NOMO-1 (cell line): ENCODE measurements at regions not wholly inside any gene's neighbourhood (a gene's known extent, or its start where the extent isn't known, plus 50 kb on each side); places are given as distances from the start of the nearest gene placed in this dataset.

ENCODE experiments used
- DNase-seq, 2 experiments: peaks; one replicate each; lab custom pipeline; 2025; ENCODE audit not compliant: unreplicated experiment in 2 of 2; lab: John Stamatoyannopoulos, UW

- DNase-seq, result peak in 1 of 2 experiments; percentile 2
Measured at GRCh38 chr12:107967170-107967569, 161.9 kb upstream of the WSCD2 start.

- DNase-seq, result no peak
Measured at GRCh38 chr12:107973950-107974349, 155.1 kb upstream of the WSCD2 start.

- no peak for DNase-seq
Measured at GRCh38 chr12:107976331-107976730, 152.8 kb upstream of the WSCD2 start.

GRCh38 chr12:107978201-107978600 lies 150.9 kb upstream of the WSCD2 start:
- DNase-seq, result no peak

- DNase-seq, result no peak
Measured at GRCh38 chr12:107978641-107979040, 150.4 kb upstream of the WSCD2 start.

GRCh38 chr12:107983756-107984472 lies 145.2 kb upstream of the WSCD2 start:
- no peak for DNase-seq

- no peak for DNase-seq
Measured at GRCh38 chr12:107984973-107985372, 144.1 kb upstream of the WSCD2 start.

- DNase-seq, result no peak
Measured at GRCh38 chr12:107986183-107986582, 142.9 kb upstream of the WSCD2 start.

- peak in 1 of 2 experiments; percentile 26 for DNase-seq
Measured at GRCh38 chr12:107990325-107990724, 138.8 kb upstream of the WSCD2 start.

GRCh38 chr12:107992029-107992428 lies 137.1 kb upstream of the WSCD2 start:
- no peak for DNase-seq

GRCh38 chr12:107992870-107993451 lies 136.1 kb upstream of the WSCD2 start:
- peak in 1 of 2 experiments; percentile 28 for DNase-seq

- DNase-seq, result no peak
Measured at GRCh38 chr12:107998863-107999262, 130.2 kb upstream of the WSCD2 start.

- no peak for DNase-seq
Measured at GRCh38 chr12:108000111-108000510, 129.0 kb upstream of the WSCD2 start.

- no peak for DNase-seq
Measured at GRCh38 chr12:108004319-108004718, 124.8 kb upstream of the WSCD2 start.

GRCh38 chr12:108008163-108008905 lies 120.8 kb upstream of the WSCD2 start:
- no peak for DNase-seq

GRCh38 chr12:108009442-108010070 lies 119.5 kb upstream of the WSCD2 start:
- no peak for DNase-seq

- DNase-seq, result no peak
Measured at GRCh38 chr12:108016022-108016564, 113.0 kb upstream of the WSCD2 start.

GRCh38 chr12:108017472-108018057 lies 111.5 kb upstream of the WSCD2 start:
- no peak for DNase-seq

GRCh38 chr12:108019862-108020261 lies 109.2 kb upstream of the WSCD2 start:
- DNase-seq, result no peak

GRCh38 chr12:108021141-108021540 lies 107.9 kb upstream of the WSCD2 start:
- DNase-seq, result no peak
